ENCODE measurements at regions not wholly inside any gene's neighbourhood (a gene's known extent, or its start where the extent isn't known, plus 50 kb on each side); places are given as distances from the start of the nearest gene placed in this dataset.
A peak's percentile ranks its signal among the peaks of the same experiment; 100 is the strongest.

GRCh38 chr3:30199096-30199759 is 407.2 kb upstream of the TGFBR2 start:
- Histone ChIP-seq H3K4me2 (ENCODE audit: low read depth, low read length) (no peak overlapping the region), H3K14ac (replicated peaks; ENCODE audit: low read depth, low read length) (no peak overlapping the region), H3K9ac (ENCODE audit: low read depth, low read length) (no peak overlapping the region), H3K27me3 (ENCODE audit: control insufficient read depth, insufficient read depth, low read length) (no peaks in the 10 kb centered on the region), H4K8ac (ENCODE audit: low read depth in 2 of 2, low read length in 2 of 2) (0 out of 4 replicates have a peak overlapping the region, but pooled peaks of 1 of the 2 experiments have one; percentile 56), H3K4ac (ENCODE audit: low read depth, low read length) (no peak overlapping the region), H3K79me1 (ENCODE audit: low read depth in 1 of 2, low read length in 2 of 2) (no peaks in the 10 kb centered on the region), H2AK9ac (replicated peaks; ENCODE audit: low read depth, low read length, poor library complexity) (no peak overlapping the region), H3K36me3 (ENCODE audit: control insufficient read depth, insufficient read depth, low read length) (no peaks in the 10 kb centered on the region), H3K9me1 (ENCODE audit: insufficient read depth, low read length) (peaks cover 2% of the 10 kb centered on the region; the same call in 1 of the 2 replicates), H2AK5ac (ENCODE audit: low read depth, low read length) (no peak overlapping the region), H2BK120ac (ENCODE audit: low read depth, low read length) (peak overlapping the region; percentile 49; the same call in 1 of the 2 replicates), H3K4me1 (ENCODE audit: control insufficient read depth, insufficient read depth, low read length) (peaks cover 6% of the 10 kb centered on the region), H3K18ac (ENCODE audit: low read depth, low read length) (no peak overlapping the region), H4K5ac (ENCODE audit: low read depth, low read length) (0 out of 2 replicates have a peak overlapping the region, but pooled peaks have one; percentile 48), H2BK5ac (ENCODE audit: low read depth, low read length, poor library complexity, severe bottlenecking) (no peak overlapping the region), H2BK15ac (ENCODE audit: low read depth, low read length) (peak overlapping the region; percentile 84; the same call in 1 of the 3 replicates), H2AFZ (replicated peaks; ENCODE audit: low read length, poor library complexity) (no peak overlapping the region), H3K4me3 (ENCODE audit: insufficient read depth, low read depth, low read length) (no peak overlapping the region), H2BK20ac (ENCODE audit: low read depth, low read length) (peak overlapping the region; percentile 59; the same call in 1 of the 2 replicates), H3K56ac (ENCODE audit: extremely low read depth, insufficient read depth, low read length) (no peak overlapping the region), H3K23ac (ENCODE audit: low read depth, low read length) (no peak overlapping the region), H3K9me3 (ENCODE audit: control insufficient read depth, insufficient read depth, low read length) (no peaks in the 10 kb centered on the region), H4K20me1 (ENCODE audit: insufficient read depth, low read length) (no peaks in the 10 kb centered on the region), H4K91ac (ENCODE audit: insufficient read depth, low read depth, low read length) (no peak overlapping the region), H3K27ac (ENCODE audit: insufficient read depth, low read length) (no peak overlapping the region)
- no TSS peak for BruUV-seq (replicated peaks)
- no CpG with 5 or more reads among the region's 6 CpGs for WGBS, 2 experiments (ENCODE audit: extremely low coverage in 2 of 2, insufficient read length in 1 of 2)
- dilution Hi-C loops (cut with HindIII; ENCODE audit: low sequenced_read_pairs, unreplicated experiment) (no loop called here), in situ Hi-C loops (cut with MboI; ENCODE audit: low sequenced_read_pairs) (loop anchor here (5.0 to 10.0 kb wide), 2 partner anchors 87 to 164 kb away; no protein-coding TSS in a partner anchor), intact Hi-C loops (cut with micrococcal nuclease) (loop anchor here (1.0 to 5.0 kb wide), 6 partner anchors 86 to 917 kb away; partner anchors contain the start of genes RBMS3 and TGFBR2)
- POLR2A ChIA-PET (ENCODE audit: unreplicated experiment) = interaction anchor here (0.7 to 1.5 kb wide), 2 partner anchors 407 to 408 kb away, joined by 3 to 4 read pairs; partner anchors contain the start of gene TGFBR2
- CTCF ChIA-PET = interaction anchor here (0.6 to 2.4 kb wide), 15 partner anchors 10 to 1346 kb away, joined by 3 to 16 read pairs (median 3); no protein-coding TSS in a partner anchor
- TF ChIP-seq CHD1 (IDR thresholded peaks at IDR 0.05; ENCODE audit: low read depth, low read length) (no peak), POLR2A (IDR thresholded peaks at IDR 0.05; ENCODE audit: low read depth, low read length) (no peak), RAD21 (IDR thresholded peaks at IDR 0.05; ENCODE audit: low read length) (peak; percentile 83), CTCF (conservative IDR thresholded peaks at IDR 0.05; ENCODE audit: low read depth, low read length) (peak; percentile 84), FOS (IDR thresholded peaks at IDR 0.05; ENCODE audit: low read depth, low read length) (no peak), MXI1 (IDR thresholded peaks at IDR 0.05; ENCODE audit: borderline replicate concordance, low read depth, low read length) (no peak), SMC3 (IDR thresholded peaks at IDR 0.05; ENCODE audit: low read depth, low read length) (peak; percentile 82)
- DNase-seq (peak; percentile 55), ATAC-seq (ENCODE audit: low read depth) (peak; percentile 40; the same call in 1 of the 2 replicates)

Measured in IMR-90 (cell line).